ENCODE measurements at regions not wholly inside any gene's neighbourhood (a gene's known extent, or its start where the extent isn't known, plus 50 kb on each side); places are given as distances from the start of the nearest gene placed in this dataset.

GRCh38 chr7:88692493-88692892 is 67.0 kb upstream of the ZNF804B start:
- TF ChIP-seq POLR2AphosphoS5 (IDR thresholded peaks at IDR 0.05; ENCODE audit: low read depth) (no peak), CTCF (conservative IDR thresholded peaks at IDR 0.05; ENCODE audit: low read depth in 2 of 2) (no peak), JUNB (IDR thresholded peaks at IDR 0.05; ENCODE audit: unreplicated experiment) (no peak), REST (IDR thresholded peaks at IDR 0.05; ENCODE audit: unreplicated experiment) (no peak), EZH2 (IDR thresholded peaks at IDR 0.05; ENCODE audit: low read depth, unreplicated experiment) (no peak), CREB1 (CRISPR knock-in tag; IDR thresholded peaks at IDR 0.05; ENCODE audit: low read depth) (no peak), EZH2phosphoT487 (IDR thresholded peaks at IDR 0.05; ENCODE audit: unreplicated experiment) (no peak), STAT1 (IDR thresholded peaks at IDR 0.05; ENCODE audit: unreplicated experiment) (no peak), ZNF331 (CRISPR knock-in tag; IDR thresholded peaks at IDR 0.05; ENCODE audit: low read depth) (no peak), ETS1 (IDR thresholded peaks at IDR 0.05) (no peak), ZNF114 (CRISPR knock-in tag; IDR thresholded peaks at IDR 0.05) (no peak)
